Hepatic stellate cell (primary cell): ENCODE measurements at regions not wholly inside any gene's neighbourhood (a gene's known extent, or its start where the extent isn't known, plus 50 kb on each side); places are given as distances from the start of the nearest gene placed in this dataset.
"Not testable (repeated sequence)": the region's sequence is repeated elsewhere in the genome, so short reads cannot be mapped to it uniquely, and the experiment has no call there.

Experiments used
- DNase-seq: peaks from one replicate; pipeline ENCODE4 v3.0.0; 2011; ENCODE audit warnings: low spot score

- no peak for DNase-seq
These were observed 175.2 kb downstream of the TMEM200C start for GRCh38 chr18:5720132-5720531.

DNA sequence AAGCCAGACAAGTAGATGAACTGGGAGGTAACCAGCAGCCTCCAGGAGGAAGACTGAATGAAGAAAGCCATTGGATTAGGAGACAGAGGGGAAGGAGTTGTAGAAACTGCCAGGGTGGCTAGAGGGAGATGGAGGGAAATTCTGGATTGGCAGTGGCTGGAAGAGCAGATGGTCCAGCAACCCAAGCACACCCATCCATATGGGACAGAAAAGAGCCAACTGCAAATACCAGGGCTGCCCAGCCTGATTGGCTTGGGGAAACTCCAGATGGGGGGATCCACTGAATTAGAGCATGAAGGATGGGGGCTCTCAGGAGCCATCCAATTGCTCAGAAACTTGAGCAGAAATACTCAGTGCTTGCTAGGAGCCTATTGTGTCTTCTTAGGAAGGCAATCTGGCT, 173.5 kb upstream of the EPB41L3 start:
- DNase-seq: no peak

- DNase-seq: no peak
These were observed 166.9 kb upstream of the EPB41L3 start for GRCh38 chr18:5710676-5711075.

DNA sequence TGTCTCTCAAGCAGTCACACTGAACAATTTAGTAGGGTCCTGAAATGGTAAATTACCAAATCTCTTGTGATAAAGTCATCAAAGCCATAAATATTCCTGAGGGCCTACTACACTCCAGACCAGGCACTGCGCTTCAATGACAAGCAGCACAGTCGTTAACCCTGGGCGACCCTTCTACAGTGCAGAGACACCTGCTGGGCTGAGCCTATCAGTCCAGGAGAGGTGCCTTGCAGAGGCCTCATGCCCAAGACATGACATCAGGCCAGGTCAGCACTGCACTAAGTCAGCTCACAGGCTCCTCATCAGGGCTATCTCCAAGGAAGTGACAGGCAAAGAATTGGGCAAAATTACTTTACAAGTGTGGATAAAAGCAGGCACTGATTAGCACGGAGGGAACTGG, 166.4 kb upstream of the EPB41L3 start:
- no peak for DNase-seq

- DNase-seq: no peak
These were observed 165.8 kb upstream of the EPB41L3 start for GRCh38 chr18:5709476-5710095.

DNA sequence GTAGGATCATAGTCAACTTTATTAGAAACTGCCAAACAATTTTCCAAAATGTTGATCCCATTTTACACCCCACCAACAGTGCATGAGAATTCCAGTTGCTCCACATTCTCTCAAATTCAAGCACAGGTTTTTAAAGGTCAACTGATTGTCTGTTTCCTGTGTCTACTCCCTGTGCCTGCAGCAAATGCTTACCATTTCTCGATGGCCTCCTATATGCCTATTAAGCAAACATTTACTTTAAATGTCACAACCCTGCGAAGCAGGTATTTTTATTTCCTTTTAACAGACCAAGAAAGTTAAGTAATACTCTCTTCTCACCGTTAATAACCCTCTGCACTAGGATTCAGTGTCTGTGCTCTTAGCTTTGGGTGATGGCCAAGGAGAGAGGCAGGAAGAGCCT, 163.8 kb upstream of the EPB41L3 start:
- DNase-seq: no peak

DNA sequence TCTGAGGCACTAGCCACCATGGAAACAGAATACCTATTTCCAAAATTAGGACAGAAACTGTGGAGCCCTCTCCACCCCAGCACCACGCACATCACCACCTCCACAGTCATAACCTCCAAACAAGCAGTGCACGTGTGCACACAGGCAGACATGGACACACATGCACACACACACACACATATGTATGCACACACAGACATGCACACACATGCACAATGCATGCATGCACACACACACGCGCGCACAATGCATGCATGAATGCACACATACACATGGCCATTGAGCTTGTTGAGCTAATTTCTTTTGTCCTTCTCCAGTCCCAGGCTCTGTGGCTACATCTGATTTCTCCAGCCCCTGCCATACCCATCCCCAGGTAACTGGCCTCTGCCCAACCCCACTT, 161.6 kb upstream of the EPB41L3 start:
- no peak for DNase-seq

- no peak for DNase-seq
These were observed 161.1 kb upstream of the EPB41L3 start for GRCh38 chr18:5704847-5705246.

DNA sequence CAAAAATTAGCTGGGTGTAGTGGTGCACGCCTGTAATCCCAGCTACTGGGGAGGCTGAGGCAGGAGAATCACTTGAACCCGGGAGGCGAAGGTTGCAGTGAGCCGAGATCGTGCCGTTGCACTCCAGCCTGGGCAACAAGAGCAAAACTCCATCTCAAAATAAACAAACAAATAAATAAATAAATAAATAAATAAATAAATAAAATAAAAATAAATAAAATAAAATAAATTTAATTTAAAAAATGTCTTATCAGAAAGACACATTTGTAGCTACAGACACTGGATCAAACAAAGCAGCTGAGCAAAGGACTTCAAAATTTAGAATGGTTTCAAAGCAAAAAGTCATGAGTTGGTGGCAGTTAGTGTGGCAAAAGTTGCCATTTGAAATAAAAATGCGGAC, 158.2 kb upstream of the EPB41L3 start:
- DNase-seq: not testable (repeated sequence)

GRCh38 chr18:5693699-5694294, 150.0 kb upstream of the EPB41L3 start:
- DNase-seq: no peak

- DNase-seq: no peak
These were observed 135.1 kb upstream of the EPB41L3 start for GRCh38 chr18:5678779-5679406.

DNA sequence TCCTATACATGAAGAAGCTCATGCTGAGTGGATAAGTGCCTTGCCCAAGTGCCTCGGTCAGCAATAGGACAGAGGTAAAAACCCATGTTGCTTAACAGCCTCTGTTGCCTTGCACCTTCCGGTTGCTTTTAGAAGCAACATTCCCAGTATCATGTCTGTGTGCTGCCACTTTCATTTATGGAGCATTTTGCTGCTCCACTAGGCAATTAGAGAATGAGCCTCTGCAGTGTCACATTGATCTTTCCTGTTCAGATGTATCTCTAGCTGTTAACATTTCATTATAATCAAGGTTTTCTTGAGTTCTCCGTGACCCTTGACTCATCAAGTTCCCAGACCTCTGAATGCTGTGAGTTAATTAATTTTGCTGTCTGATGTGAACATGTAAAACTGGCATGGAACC, 134.5 kb upstream of the EPB41L3 start:
- no peak for DNase-seq

- DNase-seq: no peak
These were observed 129.8 kb upstream of the EPB41L3 start for GRCh38 chr18:5673616-5674015.

DNA sequence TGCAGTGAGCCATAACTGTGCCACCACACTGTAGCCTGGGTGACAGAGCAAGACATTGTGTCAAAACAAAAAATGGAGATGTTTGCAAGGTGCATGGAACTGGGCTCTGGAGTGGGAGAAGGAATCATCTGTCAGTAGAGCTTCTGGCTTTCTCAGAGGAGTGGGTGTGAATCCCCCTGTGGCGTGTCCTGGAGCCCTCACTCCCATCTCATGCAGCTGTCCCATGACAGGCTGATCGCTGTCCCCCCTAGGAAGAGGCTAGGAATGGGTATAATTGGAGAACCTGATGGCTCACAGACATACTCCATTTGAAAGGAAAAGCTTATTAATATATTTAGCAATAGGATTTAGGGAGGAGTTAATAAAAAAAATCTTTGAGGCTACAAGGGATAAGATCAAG, 125.8 kb upstream of the EPB41L3 start:
- DNase-seq: no peak

GRCh38 chr18:5668087-5668715, 124.4 kb upstream of the EPB41L3 start:
- no peak for DNase-seq

DNA sequence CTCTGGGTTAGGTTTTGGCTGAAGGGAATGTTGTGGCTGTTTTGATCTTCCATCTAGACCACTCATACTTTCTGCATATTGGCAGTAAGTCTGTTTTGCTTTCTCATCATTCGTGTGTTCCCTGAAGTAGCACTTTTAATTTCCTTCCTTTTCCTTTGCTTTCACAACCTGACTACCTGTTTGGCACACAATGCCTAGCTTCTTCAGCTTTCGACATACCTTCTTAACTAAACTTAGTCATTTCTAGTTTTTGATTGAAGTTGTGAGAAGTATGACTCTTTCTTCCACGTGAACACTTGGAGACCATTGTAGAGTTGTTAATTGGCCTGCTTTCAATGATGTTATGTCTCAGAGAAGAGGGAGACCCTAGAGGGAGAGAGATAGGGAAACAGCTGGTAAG, 123.6 kb upstream of the EPB41L3 start:
- DNase-seq: no peak

- DNase-seq: no peak
These were observed 118.8 kb upstream of the EPB41L3 start for GRCh38 chr18:5662586-5663090.

- no peak for DNase-seq
These were observed 117.4 kb upstream of the EPB41L3 start for GRCh38 chr18:5661179-5661578.

- no peak for DNase-seq
These were observed 110.0 kb upstream of the EPB41L3 start for GRCh38 chr18:5653802-5654201.

GRCh38 chr18:5651736-5652135, 107.9 kb upstream of the EPB41L3 start:
- DNase-seq: no peak

DNA sequence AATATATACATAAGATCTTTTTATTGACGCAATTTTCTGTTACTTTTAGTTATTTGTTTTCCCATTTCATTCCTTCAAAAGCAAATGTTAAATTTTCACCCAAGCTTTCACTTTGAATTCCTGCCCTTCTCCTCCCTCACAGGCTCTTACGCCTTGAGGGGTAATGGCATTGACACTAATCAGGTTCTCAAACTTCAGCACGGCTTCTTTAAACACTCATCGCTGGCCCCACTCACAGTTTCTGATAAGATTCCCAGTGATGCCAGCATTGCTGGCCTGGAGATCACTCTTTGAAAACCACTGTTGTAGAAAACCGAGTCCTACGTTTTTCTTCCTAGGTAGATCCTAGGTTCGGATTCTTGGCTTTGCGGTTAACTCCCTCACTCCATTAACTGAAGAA, 105.6 kb upstream of the EPB41L3 start:
- no peak for DNase-seq

- no peak for DNase-seq
These were observed 102.9 kb upstream of the EPB41L3 start for GRCh38 chr18:5646739-5647138.

DNA sequence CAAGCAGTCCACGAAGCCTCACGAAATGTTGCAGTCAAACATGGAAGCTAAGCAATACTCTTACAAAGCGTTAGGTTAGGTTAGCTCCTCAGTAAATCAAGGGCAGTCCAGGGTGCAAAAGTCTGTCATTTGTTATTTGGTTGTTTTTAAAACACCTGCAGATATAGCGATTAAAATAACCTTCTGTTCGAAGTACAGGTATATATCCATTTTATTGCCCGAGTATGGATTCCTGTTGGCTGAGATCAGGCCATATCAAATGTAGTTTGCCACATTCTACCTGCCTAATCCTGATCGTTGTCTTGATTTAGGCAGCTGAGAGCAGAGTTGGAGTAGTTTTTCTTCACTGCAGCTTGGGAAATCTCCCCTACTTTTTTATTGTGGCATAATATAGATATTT, 99.5 kb upstream of the EPB41L3 start:
- no peak for DNase-seq
